ENCODE measurements at regions not wholly inside any gene's neighbourhood (a gene's known extent, or its start where the extent isn't known, plus 50 kb on each side); places are given as distances from the start of the nearest gene placed in this dataset.

- H4K20me1 ChIP-seq (ENCODE audit: insufficient read depth, low read length): no peaks in the 10 kb centered on the region
- H3K4me2 ChIP-seq (ENCODE audit: low read length): no peak overlapping the region
- H3K4me3 ChIP-seq (ENCODE audit: low read depth, low read length, poor library complexity, severe bottlenecking): no peak overlapping the region
- H3K27me3 ChIP-seq (ENCODE audit: insufficient read depth, low read length): no peaks in the 10 kb centered on the region
- no peak overlapping the region for H2AFZ ChIP-seq (ENCODE audit: low read length)
- H3K9ac ChIP-seq (ENCODE audit: low read length): no peak overlapping the region
- H3F3A ChIP-seq (ENCODE audit: insufficient read depth, low read length): no peaks in the 10 kb centered on the region
- H3K9me2 ChIP-seq (ENCODE audit: low read depth, low read length): no peaks in the 10 kb centered on the region
- H3K9me3 ChIP-seq (ENCODE audit: low read length): no peaks in the 10 kb centered on the region
- H3K79me2 ChIP-seq (ENCODE audit: insufficient read depth, low read length): no peaks in the 10 kb centered on the region
- H3K36me3 ChIP-seq (ENCODE audit: insufficient read depth, low read length): no peaks in the 10 kb centered on the region
- H3K4me1 ChIP-seq (ENCODE audit: insufficient read depth, low read length, severe bottlenecking): no peaks in the 10 kb centered on the region
- no peak for TF ChIP-seq CTCF (IDR thresholded peaks at IDR 0.05; ENCODE audit: low read length)
- TF ChIP-seq EZH2 (IDR thresholded peaks at IDR 0.05; ENCODE audit: borderline replicate concordance, low read length): no peak
- no peak overlapping the region for H3K27ac ChIP-seq (ENCODE audit: low read depth, low read length, poor library complexity, severe bottlenecking)
These were observed 2150.2 kb downstream of the ARAP2 start for GRCh38 chr4:34094114-34094513.

GRCh38 chr4:34105311-34105710, 2139.0 kb downstream of the ARAP2 start:
- H4K20me1 ChIP-seq (ENCODE audit: insufficient read depth, low read length): no peaks in the 10 kb centered on the region
- no peak overlapping the region for H3K4me2 ChIP-seq (ENCODE audit: low read length)
- no peak overlapping the region for H2AFZ ChIP-seq (ENCODE audit: low read length)
- H3K79me2 ChIP-seq (ENCODE audit: insufficient read depth, low read length): no peaks in the 10 kb centered on the region
- H3K9ac ChIP-seq (ENCODE audit: low read length): no peak overlapping the region
- no peaks in the 10 kb centered on the region for H3K9me2 ChIP-seq (ENCODE audit: low read depth, low read length)
- no peak for TF ChIP-seq EZH2 (IDR thresholded peaks at IDR 0.05; ENCODE audit: borderline replicate concordance, low read length)
- TF ChIP-seq CTCF (IDR thresholded peaks at IDR 0.05; ENCODE audit: low read length): no peak
- no peaks in the 10 kb centered on the region for H3F3A ChIP-seq (ENCODE audit: insufficient read depth, low read length)
- no peak overlapping the region for H3K27ac ChIP-seq (ENCODE audit: low read depth, low read length, poor library complexity, severe bottlenecking)
- H3K9me3 ChIP-seq (ENCODE audit: low read length): no peaks in the 10 kb centered on the region
- no peaks in the 10 kb centered on the region for H3K4me1 ChIP-seq (ENCODE audit: insufficient read depth, low read length, severe bottlenecking)
- no peaks in the 10 kb centered on the region for H3K36me3 ChIP-seq (ENCODE audit: insufficient read depth, low read length)
- H3K4me3 ChIP-seq (ENCODE audit: low read depth, low read length, poor library complexity, severe bottlenecking): no peak overlapping the region
- no peaks in the 10 kb centered on the region for H3K27me3 ChIP-seq (ENCODE audit: insufficient read depth, low read length)

- Histone ChIP-seq H4K20me1 (ENCODE audit: insufficient read depth, low read length) (no peaks in the 10 kb centered on the region), H3K79me2 (ENCODE audit: insufficient read depth, low read length) (no peaks in the 10 kb centered on the region), H3K27me3 (ENCODE audit: insufficient read depth, low read length) (no peaks in the 10 kb centered on the region), H3K4me1 (ENCODE audit: insufficient read depth, low read length, severe bottlenecking) (no peaks in the 10 kb centered on the region), H3K36me3 (ENCODE audit: insufficient read depth, low read length) (no peaks in the 10 kb centered on the region), H3K9me2 (ENCODE audit: low read depth, low read length) (no peaks in the 10 kb centered on the region), H3K4me2 (ENCODE audit: low read length) (no peak overlapping the region), H2AFZ (ENCODE audit: low read length) (no peak overlapping the region), H3K9me3 (ENCODE audit: low read length) (no peaks in the 10 kb centered on the region), H3K4me3 (ENCODE audit: low read depth, low read length, poor library complexity, severe bottlenecking) (no peak overlapping the region), H3F3A (ENCODE audit: insufficient read depth, low read length) (no peaks in the 10 kb centered on the region), H3K9ac (ENCODE audit: low read length) (no peak overlapping the region), H3K27ac (ENCODE audit: low read depth, low read length, poor library complexity, severe bottlenecking) (no peak overlapping the region)
- TF ChIP-seq EZH2 (IDR thresholded peaks at IDR 0.05; ENCODE audit: borderline replicate concordance, low read length): no peak
- no peak for TF ChIP-seq CTCF (IDR thresholded peaks at IDR 0.05; ENCODE audit: low read length)
These were observed 2135.9 kb downstream of the ARAP2 start for GRCh38 chr4:34108391-34108790.

Data from OCI-LY1 (cell line).